ENCODE measurements at regions not wholly inside any gene's neighbourhood (a gene's known extent, or its start where the extent isn't known, plus 50 kb on each side); places are given as distances from the start of the nearest gene placed in this dataset.

GRCh38 chr18:78538669-78539440 is 440.8 kb upstream of the SALL3 start:
- intact Hi-C loops (cut with DNase I) = no loop called here
- no peak for DNase-seq (ENCODE audit: low spot score)

DNA sequence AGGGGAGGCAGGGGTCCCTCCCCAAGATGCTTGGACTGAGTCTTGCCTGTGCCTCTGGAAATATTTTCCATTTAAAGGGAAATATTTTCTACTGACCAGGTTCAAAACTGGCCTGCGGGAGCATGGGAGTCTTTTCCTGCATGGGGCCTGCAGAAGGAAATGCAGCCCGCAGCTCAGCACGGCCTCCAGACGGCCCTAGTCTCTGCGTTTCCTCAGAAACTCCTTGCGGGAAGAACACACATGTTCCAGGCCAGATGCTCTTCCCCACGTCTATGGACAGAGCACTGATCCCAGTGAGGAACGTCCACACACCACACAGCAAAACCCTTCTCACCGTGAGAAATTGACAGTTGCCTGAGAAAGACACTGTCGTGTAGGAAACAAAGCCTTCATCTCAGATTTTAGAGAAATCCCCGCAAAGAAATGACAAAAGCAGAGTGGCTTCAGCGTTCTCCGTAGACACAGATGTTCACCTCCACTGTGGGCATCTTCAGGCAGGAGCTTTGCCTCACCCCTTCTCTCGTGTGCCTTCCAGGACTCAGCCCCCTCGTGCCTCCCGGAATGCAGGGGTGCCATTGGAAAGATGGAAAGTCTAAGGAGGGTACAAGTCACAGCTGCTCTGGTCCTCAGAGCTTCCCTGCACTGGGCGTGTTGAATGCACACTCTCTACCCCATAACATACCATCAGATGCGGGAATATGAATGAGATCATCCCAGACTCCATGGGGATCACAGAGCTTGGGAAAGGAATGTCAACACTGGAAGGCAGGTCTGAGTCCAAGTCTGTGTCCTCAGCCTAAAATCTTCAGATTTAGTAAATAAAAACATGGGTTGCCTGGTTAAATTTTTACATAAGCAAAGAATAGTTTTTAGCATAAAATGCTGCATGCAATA is 438.7 kb upstream of the SALL3 start:
- intact Hi-C loops (cut with DNase I) = no loop called here
- no peak for DNase-seq (ENCODE audit: low spot score)

GRCh38 chr18:78542204-78542603 is 437.4 kb upstream of the SALL3 start:
- intact Hi-C loops (cut with DNase I) = no loop called here

GRCh38 chr18:78543201-78543725 is 436.4 kb upstream of the SALL3 start:
- intact Hi-C loops (cut with DNase I) = no loop called here
- no peak for DNase-seq (ENCODE audit: low spot score)

More at GRCh38 chr18:78542204-78542603, 437.4 kb upstream of the SALL3 start:
- no peak for DNase-seq (ENCODE audit: low spot score)

DNA sequence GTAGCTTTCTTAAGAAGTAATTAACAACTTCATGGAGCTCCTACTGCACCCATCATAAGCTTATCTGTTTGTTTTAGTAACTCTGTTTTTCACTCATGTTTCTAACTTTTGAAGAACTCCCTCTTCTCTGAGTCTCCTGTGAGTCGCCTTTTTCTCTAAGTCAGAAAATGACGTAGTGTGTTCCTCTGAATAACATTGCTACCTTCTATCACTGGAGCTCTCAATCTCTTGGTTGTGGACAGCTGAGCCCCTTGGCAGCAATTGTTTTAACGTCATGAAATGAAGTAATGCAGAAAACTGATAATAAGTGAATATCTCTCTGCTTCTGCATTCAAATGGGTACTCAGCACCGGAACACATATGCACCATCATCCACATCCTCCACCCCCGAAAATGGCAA is 433.3 kb upstream of the SALL3 start:
- no peak for DNase-seq (ENCODE audit: low spot score)
- intact Hi-C loops (cut with DNase I) = no loop called here

- DNase-seq (ENCODE audit: low spot score) = no peak
- intact Hi-C loops (cut with DNase I) = no loop called here
Observed at GRCh38 chr18:78547817-78548216, 431.8 kb upstream of the SALL3 start.

GRCh38 chr18:78548261-78549058 is 431.2 kb upstream of the SALL3 start:
- no peak for DNase-seq (ENCODE audit: low spot score)
- intact Hi-C loops (cut with DNase I) = no loop called here

DNA sequence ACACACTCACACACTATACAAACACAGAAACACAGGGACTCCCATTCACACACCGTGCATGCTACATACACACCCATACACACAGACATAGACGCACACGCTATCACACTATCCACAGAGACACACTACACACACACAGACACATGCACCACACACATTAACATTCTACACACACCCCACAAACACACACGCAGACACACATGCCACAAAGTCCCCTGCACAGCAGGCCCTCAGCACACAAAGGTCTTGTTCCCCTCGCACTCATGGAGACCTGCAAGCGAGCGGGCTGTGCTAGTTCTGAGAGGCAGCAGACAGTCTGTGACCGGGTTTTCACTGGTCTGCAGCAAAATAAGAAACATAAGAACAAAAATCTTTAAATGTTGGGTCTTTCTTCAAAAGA is 429.6 kb upstream of the SALL3 start:
- DNase-seq (ENCODE audit: low spot score) = no peak
- intact Hi-C loops (cut with DNase I) = no loop called here

DNA sequence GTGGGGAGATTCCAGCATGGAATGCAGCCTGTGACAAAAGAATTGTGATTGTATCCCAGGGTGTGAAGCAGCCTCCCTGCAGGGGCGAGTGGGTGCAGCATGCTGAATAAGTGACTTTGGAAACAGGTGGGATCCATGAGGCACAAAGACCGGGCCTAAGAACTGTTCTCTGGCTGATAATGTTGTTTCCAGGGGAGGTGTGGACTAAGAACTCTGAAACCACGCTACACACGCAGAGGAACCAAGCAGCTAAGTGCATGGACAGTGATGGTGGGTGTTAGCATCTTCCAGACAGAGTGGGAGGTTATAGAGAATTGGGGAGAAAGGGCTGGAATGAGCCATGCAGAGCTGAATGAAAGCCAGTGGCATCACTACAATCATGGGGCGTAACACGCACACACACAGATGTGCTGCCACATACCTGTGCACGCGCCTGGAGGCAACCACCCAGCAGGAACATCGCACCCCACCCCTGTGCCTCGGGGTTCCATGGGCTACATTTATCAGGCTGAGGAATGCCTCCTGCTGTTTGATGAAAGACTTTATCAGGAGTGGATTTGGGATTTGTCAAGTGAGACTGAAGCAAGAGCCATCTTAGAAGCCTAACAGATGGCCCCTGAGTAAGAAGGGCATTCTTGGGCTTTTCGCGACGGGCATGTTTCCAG is 424.5 kb upstream of the SALL3 start:
- no peak for DNase-seq (ENCODE audit: low spot score)
- intact Hi-C loops (cut with DNase I) = no loop called here

GRCh38 chr18:78557371-78557770 is 422.2 kb upstream of the SALL3 start:
- intact Hi-C loops (cut with DNase I) = no loop called here
- DNase-seq (ENCODE audit: low spot score) = no peak

- no peak for DNase-seq (ENCODE audit: low spot score)
- intact Hi-C loops (cut with DNase I) = no loop called here
Observed at GRCh38 chr18:78558101-78558810, 421.4 kb upstream of the SALL3 start.

DNA sequence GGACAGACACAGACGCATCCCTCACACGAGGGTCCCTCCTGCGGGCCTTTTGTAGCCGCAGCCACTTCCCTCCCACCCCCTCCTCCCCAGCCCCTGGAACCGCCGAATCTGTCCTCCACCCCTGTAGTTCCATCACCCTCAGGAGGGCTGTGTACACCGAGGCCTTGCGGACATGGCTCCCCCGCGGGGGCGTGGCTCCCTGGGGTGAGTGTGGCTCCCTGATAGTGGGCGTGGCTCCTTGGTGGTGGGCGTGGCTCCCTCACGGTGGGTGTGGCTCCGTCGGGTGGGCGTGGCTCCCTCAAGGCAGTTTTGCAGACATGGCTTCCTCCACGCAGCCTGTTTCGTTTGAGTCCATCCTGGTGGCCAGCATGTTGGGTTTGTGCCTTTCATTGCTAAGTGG is 420.7 kb upstream of the SALL3 start:
- DNase-seq (ENCODE audit: low spot score) = no peak
- intact Hi-C loops (cut with DNase I) = no loop called here

- intact Hi-C loops (cut with DNase I) = no loop called here
- DNase-seq (ENCODE audit: low spot score) = no peak
Observed at GRCh38 chr18:78559584-78559983, 420.0 kb upstream of the SALL3 start.

DNA sequence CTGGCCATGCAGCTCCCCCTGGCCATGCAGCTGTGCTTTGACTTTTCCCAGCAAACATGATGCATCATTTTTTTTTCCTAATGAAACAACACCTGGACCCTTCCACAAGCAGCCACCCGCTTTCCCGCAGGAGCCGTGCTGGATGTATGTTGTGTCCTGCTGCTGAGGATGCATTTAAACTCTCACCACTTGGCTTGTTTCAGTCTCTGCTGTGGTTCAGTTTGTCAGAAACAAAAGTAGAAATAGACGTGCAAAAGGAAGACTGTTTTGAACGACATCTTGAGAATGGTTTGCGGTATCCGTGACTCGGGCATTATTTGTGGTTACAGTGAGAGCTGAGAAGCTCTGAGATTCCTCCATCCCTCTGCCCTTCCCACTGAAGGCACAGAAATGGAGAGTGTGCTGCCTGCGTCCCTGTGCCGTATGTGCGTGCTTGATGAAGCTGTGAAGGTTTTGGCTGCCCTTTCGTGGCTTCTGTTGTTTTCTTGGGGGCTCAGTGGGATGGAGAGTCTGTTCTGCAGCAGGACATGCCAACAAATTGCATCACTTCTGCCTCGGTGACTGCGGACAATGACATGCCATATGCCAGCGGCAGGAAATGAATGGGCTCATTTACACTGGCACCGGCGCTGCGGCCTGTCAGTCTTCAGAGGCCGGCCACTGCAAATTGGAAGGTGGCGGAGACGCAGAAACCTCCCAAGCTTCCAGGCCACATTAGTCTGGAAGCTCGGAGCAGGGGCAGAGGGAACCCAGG is 417.7 kb upstream of the SALL3 start:
- no peak for DNase-seq (ENCODE audit: low spot score)
- intact Hi-C loops (cut with DNase I) = no loop called here

DNA sequence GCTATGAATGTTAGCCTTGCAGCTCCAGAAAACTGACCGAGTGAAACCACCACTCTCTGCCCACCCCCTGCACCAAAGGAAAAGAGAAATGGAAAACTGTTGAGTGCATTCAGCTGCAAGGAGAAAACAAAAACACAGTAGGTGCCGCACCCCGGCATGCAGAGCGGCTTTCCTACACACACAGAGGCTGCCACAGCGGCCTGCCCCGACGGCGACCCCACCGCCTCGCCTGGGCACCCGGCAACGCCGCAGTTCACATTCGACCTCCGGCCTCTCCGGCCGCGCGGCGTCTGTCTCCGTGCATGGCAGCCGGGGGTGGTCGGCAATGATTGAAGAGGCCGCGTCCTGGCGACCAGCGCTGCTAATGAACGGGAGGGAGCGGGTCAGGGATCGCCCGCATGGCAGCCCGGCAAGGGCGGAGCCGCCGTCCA is 417.1 kb upstream of the SALL3 start:
- DNase-seq (ENCODE audit: low spot score) = no peak
- intact Hi-C loops (cut with DNase I) = no loop called here

DNA sequence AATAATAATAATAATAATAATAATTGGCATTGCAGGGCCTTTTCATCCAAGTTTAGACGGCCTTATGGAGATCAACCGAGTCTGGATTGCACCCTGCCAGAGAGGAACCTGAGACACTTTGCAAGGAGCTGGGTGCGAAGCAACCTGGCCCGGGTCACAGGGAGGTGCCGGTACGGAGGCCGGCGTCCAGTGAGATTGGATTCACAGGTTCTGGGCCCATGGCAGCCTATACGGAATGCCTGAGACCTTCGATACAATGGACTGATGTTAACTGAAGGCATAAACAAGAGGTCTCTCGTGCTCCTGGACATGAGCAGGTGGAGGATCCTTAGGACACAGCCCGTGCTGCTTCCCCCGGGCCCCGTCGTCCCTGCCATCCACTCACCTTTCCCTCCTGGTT is 416.5 kb upstream of the SALL3 start:
- DNase-seq (ENCODE audit: low spot score) = no peak
- intact Hi-C loops (cut with DNase I) = no loop called here

DNA sequence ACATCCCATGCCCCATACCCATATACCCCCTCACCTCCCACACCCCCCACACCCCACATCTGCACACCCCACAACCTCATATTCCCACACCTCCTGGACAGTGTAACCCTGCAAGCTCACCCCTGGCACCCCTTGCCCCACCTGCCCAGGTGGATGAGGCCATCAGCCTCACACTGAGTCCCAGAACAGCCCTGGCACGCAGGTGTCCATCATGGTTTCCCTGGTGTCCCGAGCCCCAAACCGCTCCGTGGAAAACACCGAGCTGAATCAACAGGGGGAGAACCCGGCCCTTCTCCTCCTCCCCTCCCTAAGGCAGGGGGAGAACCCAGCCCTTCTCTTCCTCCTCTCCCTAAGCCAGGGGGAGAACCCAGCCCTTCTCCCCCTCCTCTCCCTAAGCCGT is 415.6 kb upstream of the SALL3 start:
- intact Hi-C loops (cut with DNase I) = no loop called here
- no peak for DNase-seq (ENCODE audit: low spot score)

GRCh38 chr18:78564518-78564917 is 415.1 kb upstream of the SALL3 start:
- intact Hi-C loops (cut with DNase I) = no loop called here
- no peak for DNase-seq (ENCODE audit: low spot score)
